MM.1S (cell line): ENCODE measurements at regions not wholly inside any gene's neighbourhood (a gene's known extent, or its start where the extent isn't known, plus 50 kb on each side); places are given as distances from the start of the nearest gene placed in this dataset.

ENCODE experiments used
- CTCF ChIP-seq: fragments of 300-600 bp; sonication (generic); IDR thresholded peaks from 2 replicates; pipeline ENCODE4 v1.5.1; 2016; ENCODE audit warnings: antibody characterized with exemption, low read length, mixed read lengths
- EZH2phosphoT487 ChIP-seq: fragments of 300-600 bp; sonication (generic); IDR thresholded peaks from 2 replicates; pipeline ENCODE4 v1.6.1; 2018; ENCODE audit warnings: antibody characterized with exemption, low read length

- TF ChIP-seq CTCF, result no peak
- TF ChIP-seq EZH2phosphoT487, result no peak
These were observed 230.3 kb downstream of the OSR1 start for GRCh38 chr2:19128148-19128547.
